GM23248 (cell line): ENCODE measurements at regions not wholly inside any gene's neighbourhood (a gene's known extent, or its start where the extent isn't known, plus 50 kb on each side); places are given as distances from the start of the nearest gene placed in this dataset.

Experiments used
- EZH2 ChIP-seq: fragments of 200-600 bp; sonication (generic); IDR thresholded peaks from 2 replicates; pipeline ENCODE4 v1.6.1; 2018; ENCODE audit warnings: antibody characterized with exemption, mild to moderate bottlenecking; ENCODE audit not compliant: insufficient read depth, poor library complexity, severe bottlenecking
- EZH2phosphoT487 ChIP-seq: fragments of 200-600 bp; sonication (generic); IDR thresholded peaks from 2 replicates; pipeline ENCODE4 v1.6.1; 2018; ENCODE audit warnings: antibody characterized with exemption, moderate library complexity, mild to moderate bottlenecking, low read depth; ENCODE audit not compliant: insufficient read depth

DNA sequence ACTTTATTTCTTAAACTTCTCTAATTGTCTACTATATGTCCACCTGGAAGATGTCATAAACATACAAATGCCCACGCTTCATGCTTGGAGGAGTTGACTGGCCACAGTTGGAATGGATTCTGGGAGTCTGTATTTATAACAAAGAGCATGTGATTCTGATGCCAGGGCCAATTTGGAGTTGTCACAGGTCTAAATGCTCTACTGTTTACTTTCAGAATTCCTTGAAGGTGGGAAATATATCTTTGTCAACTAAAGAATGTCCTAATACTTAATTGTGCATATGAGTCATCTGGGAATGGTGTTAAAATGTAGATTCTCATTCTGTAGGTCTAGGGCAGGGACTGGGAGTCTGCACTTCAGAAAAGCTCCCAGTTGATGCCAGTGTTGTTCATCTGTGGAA lies 196.1 kb downstream of the ANXA1 start:
- TF ChIP-seq EZH2 (no peak), EZH2phosphoT487 (no peak)
